GM18858 (cell line): ENCODE measurements at regions not wholly inside any gene's neighbourhood (a gene's known extent, or its start where the extent isn't known, plus 50 kb on each side); places are given as distances from the start of the nearest gene placed in this dataset.
"Not testable (repeated sequence)": the region's sequence is repeated elsewhere in the genome, so short reads cannot be mapped to it uniquely, and the experiment has no call there.

ENCODE experiments used
- ATAC-seq: cut with Tn5 transposase; IDR thresholded peaks from one replicate; pipeline ENCODE4 v1.9.1; 2021; ENCODE audit not compliant: unreplicated experiment

DNA sequence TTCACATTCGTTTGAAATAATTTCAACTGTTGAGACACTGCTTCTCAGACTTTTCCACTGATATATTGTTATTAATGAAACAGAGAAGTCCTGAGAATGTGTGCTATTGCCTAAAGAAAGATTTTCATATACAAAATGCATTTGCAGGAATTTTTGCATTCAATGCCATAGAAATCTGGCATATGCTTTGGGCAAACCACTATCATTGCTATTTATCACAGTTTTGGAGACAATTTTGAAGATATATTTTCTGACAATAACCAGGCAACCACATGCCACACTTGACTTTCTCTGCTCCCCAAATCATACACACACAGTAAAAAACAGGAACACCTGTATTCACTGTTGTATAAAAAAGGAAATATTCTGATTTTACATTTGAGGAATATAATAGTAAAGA, 1303.7 kb upstream of the IGFBP7 start:
- ATAC-seq: no peak

DNA sequence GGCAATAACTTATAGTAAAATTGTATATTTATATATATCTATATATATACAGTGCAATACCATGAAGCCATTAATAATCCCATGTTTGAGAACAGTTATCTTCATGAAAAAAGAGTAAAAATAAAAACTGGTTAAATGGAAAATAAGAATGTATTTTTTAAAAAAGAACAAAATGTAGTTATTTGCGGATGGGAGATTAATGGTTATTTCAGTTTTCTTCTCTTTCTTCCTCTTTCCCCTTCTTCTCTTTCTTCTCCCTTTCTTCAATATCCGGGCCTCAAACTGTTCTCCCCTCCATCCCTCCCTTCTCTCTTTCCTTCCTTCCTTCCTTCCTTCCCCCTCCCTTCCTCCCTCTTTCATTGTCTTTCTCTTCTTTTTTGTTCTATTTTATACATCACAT, 1301.7 kb upstream of the IGFBP7 start:
- ATAC-seq: no peak

DNA sequence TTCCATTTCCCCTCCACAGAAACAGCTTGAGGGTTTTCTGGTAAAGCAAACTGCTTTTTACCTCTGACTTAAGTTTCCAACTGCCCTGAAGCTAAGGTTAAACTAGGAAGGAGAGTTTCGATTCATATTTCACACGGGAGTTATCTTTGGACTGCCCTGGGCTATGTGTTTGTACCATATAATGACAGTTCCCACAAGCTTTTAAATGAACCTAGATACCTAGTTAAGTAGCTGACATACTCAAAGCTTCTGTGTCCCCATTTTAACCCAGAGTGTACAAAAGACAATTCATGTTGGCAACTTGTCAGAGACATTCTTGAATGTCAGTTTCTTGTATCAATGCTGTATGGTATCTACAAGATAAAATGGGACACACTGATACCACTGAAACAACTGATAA, 1296.6 kb upstream of the IGFBP7 start:
- ATAC-seq: no peak

DNA sequence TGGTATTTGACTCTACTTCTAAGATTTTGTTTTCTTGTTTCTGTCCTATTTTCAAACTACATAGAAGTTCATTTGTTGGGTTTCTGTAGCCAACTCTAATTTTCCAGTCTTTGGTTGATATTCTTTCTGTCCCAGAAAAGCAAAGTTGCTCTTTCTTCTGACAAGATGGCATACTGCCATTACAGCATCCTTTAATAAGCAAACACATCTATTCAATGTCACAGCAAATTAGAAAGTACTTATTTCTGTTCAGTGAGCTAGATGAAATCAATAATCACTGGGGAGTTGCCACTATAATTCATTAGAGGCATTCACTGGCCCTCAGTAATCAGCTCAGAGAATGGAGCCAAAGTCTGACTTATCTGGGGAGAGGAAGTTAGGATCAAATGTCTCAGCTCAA, 1258.0 kb upstream of the IGFBP7 start:
- ATAC-seq: no peak

DNA sequence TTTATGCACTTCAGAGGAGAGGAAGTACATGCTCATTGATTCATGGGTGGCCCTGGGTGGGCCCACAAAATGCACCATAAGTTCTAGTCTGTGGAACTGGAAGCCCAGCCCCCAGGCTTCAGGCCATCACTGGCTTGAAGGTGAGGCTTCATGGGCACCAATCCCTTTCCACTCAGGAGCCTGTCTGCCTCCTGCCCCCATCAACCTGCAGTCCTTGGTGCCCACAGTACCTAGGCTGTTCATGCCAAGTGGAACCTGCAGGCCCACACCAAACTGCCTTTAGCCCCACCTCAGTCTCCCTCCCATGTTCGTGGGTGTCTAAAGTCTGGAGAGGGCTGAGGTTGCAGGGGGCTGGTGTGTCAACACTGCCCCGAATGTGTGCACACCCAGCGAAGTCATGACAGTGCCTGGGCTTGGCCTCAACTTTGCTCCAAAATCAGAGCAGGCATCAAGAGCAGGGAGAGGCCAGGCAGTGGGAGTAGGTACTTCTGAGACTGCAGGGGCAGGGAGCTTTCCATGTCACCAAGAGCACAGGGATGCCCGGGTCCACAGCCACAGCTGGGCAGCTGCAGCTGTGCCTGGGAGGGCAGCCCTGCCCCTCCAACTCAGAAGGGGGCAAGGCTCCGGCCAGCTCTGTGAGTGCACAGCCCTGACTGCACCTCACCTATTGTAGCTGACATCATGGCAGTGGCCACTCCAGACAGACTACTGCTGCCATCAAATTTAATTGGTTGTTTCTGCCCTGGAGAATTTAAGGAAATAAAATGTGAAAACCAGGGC, 1250.4 kb upstream of the IGFBP7 start:
- no peak for ATAC-seq

DNA sequence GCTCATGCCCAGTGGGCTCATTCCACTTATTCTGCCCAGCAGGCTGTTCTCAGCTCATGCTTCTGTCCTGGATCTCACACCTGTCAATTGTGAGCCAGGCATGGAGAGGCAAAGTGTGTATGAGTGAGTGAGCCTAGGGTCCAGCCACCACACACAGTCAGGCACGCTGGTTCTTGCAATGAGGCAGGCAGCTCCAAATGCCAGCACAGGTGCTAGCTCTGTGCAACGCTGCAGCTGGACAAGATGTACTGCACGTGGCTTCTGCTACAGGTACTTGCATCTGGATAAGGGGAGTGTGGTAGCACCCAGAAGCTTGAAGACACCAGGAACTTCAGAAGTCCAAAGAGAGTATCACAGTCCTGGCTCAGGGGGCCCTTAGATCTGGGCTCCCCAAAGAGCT, 1249.4 kb upstream of the IGFBP7 start:
- no peak for ATAC-seq

DNA sequence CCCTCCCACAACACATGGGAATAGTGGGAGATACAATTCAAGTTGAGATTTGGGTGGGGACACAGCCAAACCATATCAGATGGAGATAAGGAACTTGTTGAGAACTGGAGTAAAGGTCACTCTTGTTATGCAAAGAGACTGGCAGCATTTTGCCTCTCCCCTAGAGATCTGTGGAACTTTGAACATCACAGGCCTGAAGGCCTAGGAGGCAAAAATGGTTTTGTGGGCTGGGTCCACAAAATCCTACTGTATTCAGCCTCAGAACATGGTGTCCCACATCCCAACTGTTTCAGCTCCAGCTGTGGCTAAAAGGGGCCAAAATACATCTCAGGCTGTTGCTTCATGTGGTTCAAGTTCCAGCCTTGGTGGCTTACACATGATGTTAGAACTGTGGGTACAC, 1247.8 kb upstream of the IGFBP7 start:
- ATAC-seq: no peak

DNA sequence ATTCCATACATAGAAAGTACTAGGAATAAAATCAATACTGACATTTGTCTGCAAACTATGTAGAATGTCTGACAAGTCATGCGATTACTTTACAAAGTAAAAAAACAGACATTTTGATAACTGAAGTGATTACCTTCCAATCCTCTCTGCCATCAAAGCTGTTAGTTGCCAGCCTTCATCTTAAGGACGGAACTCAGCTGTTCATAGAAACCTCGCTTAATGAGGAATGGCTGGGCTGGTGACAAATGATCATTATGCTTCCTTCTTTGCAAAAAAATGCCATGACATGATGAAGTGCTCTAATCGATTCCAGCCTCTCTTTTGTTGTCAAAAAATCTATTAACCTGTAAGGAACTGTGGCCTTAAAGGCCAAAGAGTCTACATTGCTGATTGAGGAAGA, 1214.9 kb upstream of the IGFBP7 start:
- no peak for ATAC-seq

DNA sequence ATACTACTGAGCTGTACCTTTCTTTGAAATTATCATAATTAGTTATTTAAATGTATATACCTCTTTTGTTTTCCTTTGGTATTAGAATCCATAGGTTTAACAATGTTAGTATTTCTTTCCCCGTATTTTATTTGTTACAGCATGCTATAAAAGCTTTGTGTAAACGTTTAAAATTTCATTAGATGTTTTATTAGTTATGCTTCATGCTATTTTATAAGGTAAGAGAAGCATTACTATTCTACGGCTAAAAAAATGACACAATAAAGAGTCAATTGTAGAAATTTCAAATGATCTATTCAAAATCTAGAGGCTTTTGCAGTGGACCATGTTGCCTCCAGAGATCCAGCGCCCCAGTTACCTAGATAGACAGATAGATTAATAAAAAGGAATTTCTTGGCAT, 1203.3 kb upstream of the IGFBP7 start:
- no peak for ATAC-seq

DNA sequence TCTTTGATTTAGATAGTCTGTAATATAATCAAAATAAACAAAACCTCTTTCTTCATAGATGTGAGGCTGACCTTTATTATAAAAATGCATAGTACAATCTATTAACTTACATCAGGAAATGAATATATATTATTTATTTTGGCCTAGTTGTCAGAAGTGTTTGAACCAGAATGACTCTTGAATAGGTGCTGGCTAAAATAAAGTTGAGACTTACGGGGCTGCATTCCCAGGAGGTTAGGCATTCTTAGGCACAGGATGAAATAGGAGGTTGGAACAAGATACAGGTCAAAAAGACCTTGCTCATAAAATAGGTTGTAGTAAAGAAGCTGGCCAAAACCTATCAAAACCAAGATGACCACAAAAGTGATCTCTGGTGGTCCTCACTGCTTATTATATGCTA, 1193.3 kb upstream of the IGFBP7 start:
- ATAC-seq: no peak

DNA sequence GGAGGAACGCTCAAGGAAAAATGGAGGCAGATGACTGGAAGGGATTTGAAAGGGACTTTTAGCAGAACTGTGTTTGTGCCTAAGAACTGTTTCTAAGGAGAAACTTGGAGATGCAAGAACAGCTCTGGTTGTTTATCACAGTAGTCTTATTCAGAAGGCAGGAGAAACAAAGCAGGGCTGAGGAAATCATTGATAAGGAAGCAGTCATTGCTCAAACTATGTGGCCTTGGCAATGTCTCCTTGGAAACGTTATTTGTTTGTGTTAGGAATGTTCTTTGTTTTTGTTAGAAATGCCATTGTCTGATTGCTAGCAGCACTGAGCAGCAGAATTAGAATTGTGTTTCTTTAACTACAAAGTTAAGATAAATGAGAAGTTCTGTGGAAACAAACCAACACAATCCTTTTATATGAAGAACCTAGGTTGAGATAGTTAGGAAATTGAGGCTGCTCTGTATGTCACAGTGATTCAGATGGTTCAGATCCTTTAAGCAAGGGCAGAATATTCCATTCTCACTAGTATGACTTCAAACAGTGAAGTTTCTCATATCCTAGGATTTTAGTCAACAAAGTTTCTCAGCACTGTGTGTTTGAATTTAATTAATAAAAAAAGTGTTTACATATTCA, 1191.3 kb upstream of the IGFBP7 start:
- no peak for ATAC-seq

DNA sequence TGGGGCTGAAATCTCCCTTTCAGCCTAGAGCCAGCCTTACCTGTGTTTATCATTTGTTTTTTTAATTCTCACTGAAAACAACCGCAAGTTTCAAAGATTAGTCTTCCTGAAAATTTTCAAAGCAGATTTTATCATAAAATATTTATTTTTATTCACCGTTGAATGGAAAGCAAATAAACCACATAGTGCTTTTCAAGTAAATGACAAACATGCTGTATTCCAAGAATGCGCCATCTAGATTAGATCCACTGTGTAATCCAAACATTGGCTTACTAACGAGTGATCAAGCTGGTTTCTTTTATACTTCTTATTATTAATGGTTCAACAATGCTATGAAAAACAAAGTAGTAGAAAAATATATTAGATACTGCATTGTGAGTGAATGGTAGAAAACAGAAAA, 1176.2 kb upstream of the IGFBP7 start:
- ATAC-seq: no peak

DNA sequence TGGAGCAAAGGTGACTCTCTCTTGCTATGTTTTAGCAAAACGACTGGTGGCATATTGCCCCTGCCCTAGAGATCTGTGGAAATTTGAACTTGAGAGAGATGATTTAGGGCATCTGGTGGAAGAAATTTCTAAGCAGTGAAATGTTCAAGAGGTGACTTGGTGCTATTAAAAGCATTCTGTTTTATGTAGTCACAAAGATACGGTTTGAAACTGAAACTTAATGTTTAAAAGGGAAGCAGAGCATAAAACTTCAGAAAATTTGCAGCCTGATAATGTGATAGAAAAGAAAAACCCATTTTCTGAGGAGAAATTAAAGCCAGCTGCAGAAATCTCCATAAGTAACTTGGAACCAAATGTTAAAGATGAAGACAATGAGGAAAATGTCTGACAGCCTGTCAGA, 1170.7 kb upstream of the IGFBP7 start:
- not testable (repeated sequence) for ATAC-seq

DNA sequence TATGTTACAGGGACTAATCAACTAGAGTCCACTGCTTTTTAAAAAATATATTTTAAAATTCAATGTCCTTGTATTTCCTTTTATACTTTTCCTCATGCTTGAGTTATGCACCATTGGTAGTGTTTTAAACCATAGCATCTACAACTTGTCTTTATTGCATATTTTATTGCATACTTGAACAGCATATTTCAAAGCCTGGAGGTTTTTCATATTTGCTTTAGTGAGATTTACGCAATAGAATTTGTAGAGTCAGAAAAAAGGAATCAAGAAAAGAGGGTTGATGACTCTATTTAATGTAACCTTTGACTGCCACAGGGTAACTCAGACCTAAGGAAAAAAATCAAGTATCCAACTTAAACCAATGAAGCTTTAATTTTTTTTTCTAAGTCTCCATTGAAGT, 1165.7 kb upstream of the IGFBP7 start:
- ATAC-seq: no peak

DNA sequence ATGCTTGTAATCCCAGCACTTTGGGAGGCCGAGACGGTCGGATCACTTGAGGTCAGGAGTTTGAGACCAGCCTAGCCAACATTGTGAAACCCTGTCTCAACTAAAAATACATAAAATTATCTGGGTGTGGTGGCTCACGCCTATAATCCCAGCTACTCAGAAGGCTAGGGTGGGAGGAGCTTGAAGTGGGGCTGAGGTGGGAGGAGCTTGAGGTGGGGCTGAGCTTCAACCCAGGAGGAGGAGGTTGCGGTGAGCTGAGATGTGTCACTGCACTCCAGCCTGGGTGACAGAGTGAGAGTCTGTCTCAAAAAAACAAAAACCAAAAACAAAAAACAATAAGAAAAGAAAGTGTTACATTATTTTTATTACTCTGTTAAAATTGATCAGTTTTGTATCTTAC, 1164.4 kb upstream of the IGFBP7 start:
- ATAC-seq: no peak

DNA sequence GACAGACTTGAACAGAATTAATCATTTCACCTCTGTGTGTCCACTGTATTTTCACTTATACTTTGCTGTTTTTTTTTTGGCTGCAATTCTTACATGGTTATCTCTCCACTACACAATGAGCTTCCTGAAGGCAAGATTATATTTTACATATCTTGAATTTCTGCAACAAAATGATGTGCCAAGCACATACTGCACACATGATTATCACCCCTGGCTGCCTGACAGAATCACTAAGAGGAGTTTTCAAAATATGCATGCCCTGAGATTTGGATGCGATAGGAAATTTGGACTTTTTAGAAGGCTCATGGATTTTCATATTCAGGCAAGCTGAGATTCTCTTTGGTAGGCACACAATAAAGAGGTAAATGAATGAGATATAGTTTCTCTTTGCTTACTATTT, 1162.1 kb upstream of the IGFBP7 start:
- ATAC-seq: no peak

DNA sequence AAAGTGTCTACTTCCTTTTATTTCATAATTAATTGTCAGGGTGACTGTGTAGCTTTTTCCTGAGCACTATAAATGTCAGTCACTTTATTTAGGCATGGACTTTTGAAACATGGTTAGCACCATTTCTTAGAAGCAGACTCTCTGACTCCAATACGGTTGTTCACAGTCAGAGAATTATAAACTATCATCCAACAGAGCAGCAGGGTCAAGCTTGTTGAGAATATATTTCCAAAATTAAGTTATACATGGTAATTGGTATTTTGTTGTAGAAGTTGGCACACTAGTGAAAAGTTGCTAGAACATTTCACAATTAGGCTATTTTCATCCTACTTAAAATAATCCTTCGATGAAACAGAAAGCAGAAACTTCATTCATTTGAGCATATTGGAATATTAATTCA, 1155.5 kb upstream of the IGFBP7 start:
- no peak for ATAC-seq

DNA sequence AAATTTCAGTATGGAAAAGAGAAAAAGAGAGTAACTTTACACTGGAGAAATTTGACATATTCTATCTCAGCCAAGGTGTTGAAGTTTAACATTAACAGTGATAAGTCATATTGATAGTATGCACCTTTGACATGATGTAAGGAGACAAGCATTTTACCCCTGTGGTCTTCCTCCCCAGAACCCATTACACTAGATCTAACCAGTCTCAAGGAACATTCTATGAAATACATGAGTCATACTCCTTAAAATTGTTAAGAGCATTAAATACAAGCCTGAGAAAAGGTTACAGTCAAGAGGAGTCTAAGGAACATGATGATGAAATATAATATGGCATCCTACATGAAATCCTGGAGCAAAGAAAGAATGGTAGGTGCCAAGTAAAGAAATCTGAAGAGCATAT, 1151.3 kb upstream of the IGFBP7 start:
- no peak for ATAC-seq

DNA sequence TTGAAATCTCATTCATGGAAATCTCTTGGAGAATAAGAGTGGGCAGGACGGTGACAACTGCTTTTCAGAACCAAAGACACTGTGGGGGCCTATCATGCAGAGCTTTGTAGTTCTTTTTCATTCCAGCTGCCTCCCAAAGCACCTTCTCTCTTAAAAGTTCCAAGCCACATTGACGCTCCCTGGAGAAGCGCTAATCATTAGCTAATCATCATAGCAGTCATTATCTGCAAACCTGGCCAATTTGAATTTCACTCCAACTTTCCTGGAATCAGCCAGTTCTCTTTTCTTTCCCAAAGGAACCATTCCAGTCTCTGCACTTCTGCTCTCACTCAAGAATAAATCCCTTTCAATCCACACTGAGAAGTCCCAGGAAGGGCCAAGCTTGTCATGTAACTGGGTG, 1144.1 kb upstream of the IGFBP7 start:
- ATAC-seq: no peak

DNA sequence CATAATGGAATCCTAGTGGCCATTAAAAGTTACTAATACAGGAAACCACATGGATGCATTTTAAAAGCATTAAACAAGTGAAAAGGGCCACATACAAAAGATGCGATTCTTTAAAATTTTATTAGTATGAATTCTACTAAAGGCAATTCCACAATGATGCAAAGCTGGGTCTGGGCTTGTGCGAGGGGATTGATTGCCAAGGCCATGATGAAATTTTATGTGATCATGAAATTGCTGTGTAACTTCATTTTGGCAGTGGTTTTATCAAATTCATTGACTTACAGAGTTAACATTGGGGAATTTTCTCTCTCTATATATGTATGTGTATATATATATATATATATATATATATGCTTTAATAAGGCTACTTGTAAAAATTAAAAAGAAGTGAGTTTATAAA, 1142.5 kb upstream of the IGFBP7 start:
- ATAC-seq: no peak

DNA sequence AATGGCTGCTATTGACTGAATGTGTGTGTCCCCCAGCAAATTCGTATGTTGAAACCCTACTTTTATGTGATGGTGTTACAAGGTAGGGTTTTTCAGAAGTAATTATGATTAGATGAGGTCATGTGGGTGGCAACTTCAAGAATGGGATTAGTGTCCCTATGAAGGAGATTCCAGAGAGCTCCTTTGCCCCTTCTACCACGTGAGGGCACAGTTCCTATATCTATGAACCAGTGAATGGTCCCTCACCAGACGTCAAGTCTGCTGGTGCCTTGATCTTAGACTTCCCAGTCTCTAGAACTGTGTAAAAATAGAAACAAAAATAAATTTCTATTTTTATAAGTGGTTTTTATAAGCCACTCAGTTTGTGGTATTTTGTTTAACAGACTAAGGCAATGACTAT, 1137.6 kb upstream of the IGFBP7 start:
- no peak for ATAC-seq

DNA sequence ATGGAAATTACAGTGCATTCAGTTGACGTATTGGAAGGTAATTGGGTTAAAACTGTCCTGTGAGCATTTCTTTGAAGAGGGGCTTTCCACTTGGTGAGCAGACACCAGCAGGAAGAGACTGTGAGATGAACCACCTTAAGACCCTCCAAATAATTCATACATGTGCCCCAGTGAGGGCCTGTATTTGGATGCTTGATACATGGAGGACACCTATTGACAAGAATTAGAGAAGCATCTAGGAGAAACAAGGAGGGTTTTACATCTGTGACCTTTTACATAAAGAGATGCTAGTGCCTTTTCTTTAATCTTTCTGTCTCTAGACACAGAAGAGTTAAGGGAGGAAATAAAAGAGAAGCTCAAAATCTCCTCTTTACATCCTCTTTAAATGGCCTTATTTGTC, 1115.3 kb upstream of the IGFBP7 start:
- ATAC-seq: no peak

DNA sequence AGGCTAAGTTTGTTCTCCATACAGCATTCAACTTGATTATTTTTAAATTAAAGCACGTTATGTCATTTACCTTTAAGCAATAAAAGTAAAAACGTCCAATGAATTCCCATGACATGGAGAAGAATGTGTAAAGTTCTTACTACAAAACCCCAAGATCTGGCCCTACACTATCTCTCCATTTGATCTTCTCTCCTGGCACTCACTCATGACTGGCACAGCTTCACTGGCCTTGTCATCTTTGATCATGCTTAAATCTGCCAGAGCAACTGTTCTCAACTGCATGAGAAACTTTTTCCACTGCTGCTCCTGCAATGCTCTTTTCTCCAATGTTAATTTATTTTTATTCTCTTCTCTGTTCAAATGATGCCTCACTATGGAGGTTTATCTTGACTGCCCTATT, 1109.0 kb upstream of the IGFBP7 start:
- ATAC-seq: no peak
